ENCODE measurements at regions not wholly inside any gene's neighbourhood (a gene's known extent, or its start where the extent isn't known, plus 50 kb on each side); places are given as distances from the start of the nearest gene placed in this dataset.
"Not testable (repeated sequence)": the region's sequence is repeated elsewhere in the genome, so short reads cannot be mapped to it uniquely, and the experiment has no call there.

DNA sequence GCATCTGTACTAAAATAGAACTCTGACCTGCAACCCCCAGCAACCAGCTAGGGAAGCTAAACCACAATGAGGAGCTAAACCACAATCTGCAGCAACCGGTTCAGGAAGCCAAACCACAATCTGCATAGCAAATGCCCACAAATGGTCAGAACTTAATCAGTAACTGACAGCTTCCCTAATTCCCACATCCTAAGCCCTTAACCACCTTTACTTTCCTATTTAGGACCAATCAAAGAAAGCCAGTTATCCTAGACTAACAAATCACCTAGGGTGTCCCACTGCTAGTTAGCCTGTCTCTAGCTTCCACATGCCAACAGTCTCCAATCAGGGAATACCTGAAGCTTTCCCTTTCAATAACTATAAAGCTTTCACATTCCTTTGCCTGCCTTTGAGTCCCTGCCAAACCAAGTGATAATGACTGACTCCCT, 424.6 kb upstream of the PTCHD4 start:
- Mint-ChIP-seq H3K4me1 (no peaks in the 10 kb centered on the region), H3K9me3 (no peaks in the 10 kb centered on the region), H3K27ac (no peak overlapping the region), H3K4me3 (no peak overlapping the region), H3K36me3 (ENCODE audit: low read depth) (no peaks in the 10 kb centered on the region), H3K27me3 (ENCODE audit: low read depth) (no peaks in the 10 kb centered on the region)
- TF ChIP-seq, protein P1, sequence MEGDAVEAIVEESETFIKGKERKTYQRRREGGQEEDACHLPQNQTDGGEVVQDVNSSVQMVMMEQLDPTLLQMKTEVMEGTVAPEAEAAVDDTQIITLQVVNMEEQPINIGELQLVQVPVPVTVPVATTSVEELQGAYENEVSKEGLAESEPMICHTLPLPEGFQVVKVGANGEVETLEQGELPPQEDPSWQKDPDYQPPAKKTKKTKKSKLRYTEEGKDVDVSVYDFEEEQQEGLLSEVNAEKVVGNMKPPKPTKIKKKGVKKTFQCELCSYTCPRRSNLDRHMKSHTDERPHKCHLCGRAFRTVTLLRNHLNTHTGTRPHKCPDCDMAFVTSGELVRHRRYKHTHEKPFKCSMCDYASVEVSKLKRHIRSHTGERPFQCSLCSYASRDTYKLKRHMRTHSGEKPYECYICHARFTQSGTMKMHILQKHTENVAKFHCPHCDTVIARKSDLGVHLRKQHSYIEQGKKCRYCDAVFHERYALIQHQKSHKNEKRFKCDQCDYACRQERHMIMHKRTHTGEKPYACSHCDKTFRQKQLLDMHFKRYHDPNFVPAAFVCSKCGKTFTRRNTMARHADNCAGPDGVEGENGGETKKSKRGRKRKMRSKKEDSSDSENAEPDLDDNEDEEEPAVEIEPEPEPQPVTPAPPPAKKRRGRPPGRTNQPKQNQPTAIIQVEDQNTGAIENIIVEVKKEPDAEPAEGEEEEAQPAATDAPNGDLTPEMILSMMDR (IDR thresholded peaks at IDR 0.05; ENCODE audit: unreplicated experiment in 3 of 3) = no peak

DNA sequence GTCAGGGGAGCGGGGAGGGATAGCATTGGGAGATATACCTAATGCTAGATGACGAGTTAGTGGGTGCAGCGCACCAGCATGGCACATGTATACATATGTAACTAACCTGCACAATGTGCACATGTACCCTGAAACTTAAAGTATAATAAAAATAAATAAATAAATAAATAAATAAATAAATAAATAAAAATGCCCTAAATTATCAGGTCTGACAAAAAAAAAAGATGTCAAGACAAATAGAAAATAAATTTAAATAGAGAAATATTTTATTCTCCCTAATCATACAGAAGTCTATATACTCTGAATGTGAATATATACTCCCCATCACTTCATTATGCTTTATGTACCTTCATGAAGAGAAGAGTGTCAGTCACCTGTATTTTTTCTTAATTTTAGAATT, 420.0 kb upstream of the PTCHD4 start:
- H3K27ac Mint-ChIP-seq; H3K9me3 Mint-ChIP-seq; H3K4me3 Mint-ChIP-seq; H3K36me3 Mint-ChIP-seq (ENCODE audit: low read depth); H3K4me1 Mint-ChIP-seq; H3K27me3 Mint-ChIP-seq (ENCODE audit: low read depth): not testable (repeated sequence)

DNA sequence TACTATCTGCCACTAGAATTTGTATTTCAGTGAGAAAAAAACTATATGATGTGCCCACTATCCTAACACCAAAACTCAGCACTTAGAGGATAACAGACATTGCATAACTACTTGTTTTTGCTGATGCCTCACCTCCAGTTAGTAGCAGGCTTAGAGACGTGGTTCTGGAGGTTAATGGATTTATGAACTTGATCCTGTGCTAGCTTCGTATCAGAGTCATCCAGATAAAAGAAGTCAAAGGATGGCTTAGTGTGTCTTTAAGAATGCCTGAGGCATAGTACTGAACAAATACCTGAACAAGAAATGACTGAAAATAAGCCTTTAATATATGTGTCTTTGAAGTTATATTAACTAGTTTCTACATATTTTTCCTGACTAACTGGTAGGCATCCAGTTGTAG, 414.9 kb upstream of the PTCHD4 start:
- Mint-ChIP-seq H3K4me3 (no peak overlapping the region), H3K36me3 (ENCODE audit: low read depth) (no peaks in the 10 kb centered on the region), H3K4me1 (no peaks in the 10 kb centered on the region), H3K9me3 (no peaks in the 10 kb centered on the region), H3K27me3 (ENCODE audit: low read depth) (no peaks in the 10 kb centered on the region), H3K27ac (no peak overlapping the region)
- TF ChIP-seq, protein P1 (IDR thresholded peaks at IDR 0.05; ENCODE audit: unreplicated experiment in 3 of 3) = no peak

DNA sequence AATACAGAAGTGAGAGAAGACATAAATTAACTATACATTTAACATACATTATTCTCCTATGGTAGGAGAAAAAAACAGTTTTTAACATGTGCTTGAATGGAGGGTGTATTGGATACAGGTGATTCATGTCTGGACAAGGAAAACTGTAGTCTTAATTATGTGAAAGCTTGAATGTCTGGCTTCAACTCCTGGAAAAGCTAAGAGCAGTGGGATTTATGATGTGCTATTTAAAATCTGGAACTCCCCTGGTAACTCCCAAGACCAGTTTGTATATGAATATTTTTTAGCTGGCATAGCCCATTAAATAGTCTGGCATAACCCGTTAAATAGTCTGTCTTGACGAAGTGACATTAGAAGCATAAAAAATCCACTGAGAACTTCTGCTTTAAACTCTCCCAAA, 410.0 kb upstream of the PTCHD4 start:
- TF ChIP-seq, protein P1 (IDR thresholded peaks at IDR 0.05; ENCODE audit: unreplicated experiment in 3 of 3) = no peak
- H3K4me1 Mint-ChIP-seq = no peaks in the 10 kb centered on the region
- H3K27me3 Mint-ChIP-seq (ENCODE audit: low read depth) = no peaks in the 10 kb centered on the region
- no peak overlapping the region for H3K4me3 Mint-ChIP-seq
- no peaks in the 10 kb centered on the region for H3K9me3 Mint-ChIP-seq
- no peaks in the 10 kb centered on the region for H3K36me3 Mint-ChIP-seq (ENCODE audit: low read depth)
- no peak overlapping the region for H3K27ac Mint-ChIP-seq

DNA sequence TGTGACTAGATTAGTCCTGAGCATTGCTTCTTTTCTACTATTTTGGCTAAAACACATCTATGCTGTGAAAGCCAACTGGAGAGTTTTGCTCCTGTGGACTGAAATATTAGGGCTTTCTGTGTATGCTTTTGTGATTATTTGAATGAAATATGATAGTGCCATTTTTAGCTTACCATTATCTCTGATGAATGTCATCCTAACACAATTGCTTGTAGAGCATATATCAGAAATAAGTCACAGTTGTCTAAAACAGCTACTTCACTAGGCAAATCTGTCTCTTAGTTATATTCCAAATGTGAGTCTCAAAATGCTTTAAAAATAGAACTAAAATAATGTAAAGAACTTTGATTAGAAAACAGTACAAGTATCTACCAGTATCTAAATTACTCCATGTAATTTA, 401.4 kb upstream of the PTCHD4 start:
- Mint-ChIP-seq H3K9me3 (no peaks in the 10 kb centered on the region), H3K27me3 (ENCODE audit: low read depth) (no peaks in the 10 kb centered on the region), H3K4me3 (no peak overlapping the region), H3K4me1 (no peaks in the 10 kb centered on the region), H3K36me3 (ENCODE audit: low read depth) (no peaks in the 10 kb centered on the region), H3K27ac (no peak overlapping the region)
- TF ChIP-seq, protein P1 (IDR thresholded peaks at IDR 0.05; ENCODE audit: unreplicated experiment in 3 of 3) = no peak

DNA sequence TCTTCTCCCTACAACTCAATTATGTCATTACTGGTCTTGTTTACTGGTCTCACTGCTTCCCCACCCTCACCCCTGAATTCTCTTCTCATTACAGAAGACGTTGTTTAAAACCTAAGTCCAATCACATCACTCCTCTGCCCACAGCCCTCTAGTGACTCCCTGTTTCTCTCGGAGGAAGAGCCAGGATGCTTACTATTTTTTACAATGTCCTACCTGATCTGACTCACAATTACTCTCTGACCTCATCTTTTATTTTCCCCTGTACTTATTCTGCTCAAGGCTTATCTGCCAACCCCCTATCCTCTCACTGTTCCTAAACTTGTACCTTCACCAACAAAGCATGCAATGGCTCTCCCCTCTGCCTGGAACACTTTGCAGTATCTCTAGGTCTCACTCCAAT, 400.4 kb upstream of the PTCHD4 start:
- no peaks in the 10 kb centered on the region for H3K36me3 Mint-ChIP-seq (ENCODE audit: low read depth)
- TF ChIP-seq, protein P1 (IDR thresholded peaks at IDR 0.05; ENCODE audit: unreplicated experiment in 3 of 3) = no peak
- no peaks in the 10 kb centered on the region for H3K27me3 Mint-ChIP-seq (ENCODE audit: low read depth)
- no peak overlapping the region for H3K4me3 Mint-ChIP-seq
- no peaks in the 10 kb centered on the region for H3K9me3 Mint-ChIP-seq
- H3K27ac Mint-ChIP-seq = no peak overlapping the region
- no peaks in the 10 kb centered on the region for H3K4me1 Mint-ChIP-seq

Measured in nephron (organoid).